NT2/D1 (cell line): ENCODE measurements at regions not wholly inside any gene's neighbourhood (a gene's known extent, or its start where the extent isn't known, plus 50 kb on each side); places are given as distances from the start of the nearest gene placed in this dataset.

Source experiments
- DNase-seq: peaks from one replicate; pipeline ENCODE4 v3.0.0-alpha.2; 2011; ENCODE audit warnings: low read depth, low spot score
- H3K27me3 ChIP-seq: 2 replicates; pipeline ENCODE4 v1.6.0; 2011; ENCODE audit warnings: mild to moderate bottlenecking; ENCODE audit not compliant: insufficient read length, insufficient read depth
- H3K36me3 ChIP-seq: 2 replicates; pipeline ENCODE4 v1.6.1; 2011; ENCODE audit warnings: mild to moderate bottlenecking, low read length, mixed read lengths; ENCODE audit not compliant: insufficient read depth, insufficient read length
- H3K4me1 ChIP-seq: 2 replicates; pipeline ENCODE4 v1.5.1; 2011; ENCODE audit not compliant: insufficient read depth, insufficient read length
- H3K4me3 ChIP-seq: 2 replicates; pipeline ENCODE4 v1.5.1; 2011; ENCODE audit warnings: low read depth; ENCODE audit not compliant: insufficient read length
- H3K9ac ChIP-seq: 2 replicates; pipeline ENCODE4 v1.6.0; 2011; ENCODE audit warnings: low read depth; ENCODE audit not compliant: insufficient read length
- H3K9me3 ChIP-seq: 2 replicates; pipeline ENCODE4 v1.5.1; 2011; ENCODE audit warnings: mild to moderate bottlenecking, low read length; ENCODE audit not compliant: insufficient read depth
- SUZ12 ChIP-seq: IDR thresholded peaks from 2 replicates; pipeline ENCODE4 v1.6.1; 2011; ENCODE audit not compliant: insufficient read length, insufficient read depth; ENCODE audit errors: extremely low read depth
- YY1 ChIP-seq: IDR thresholded peaks from 2 replicates; pipeline ENCODE4 v1.6.1; 2011; ENCODE audit not compliant: insufficient read length, insufficient read depth
- ZNF274 ChIP-seq: IDR thresholded peaks from 2 replicates; pipeline ENCODE4 v1.6.1; 2011; ENCODE audit warnings: mild to moderate bottlenecking, low read depth, low read length

GRCh38 chr7:16347066-16347826 is 74.1 kb downstream of the CRPPA start:
- H3K4me3 ChIP-seq: no peak overlapping the region
- H3K36me3 ChIP-seq: no peaks in the 10 kb centered on the region
- DNase-seq: no peak
- TF ChIP-seq SUZ12: no peak
- TF ChIP-seq YY1: no peak
- no peak for TF ChIP-seq ZNF274
- H3K4me1 ChIP-seq: no peaks in the 10 kb centered on the region
- H3K9ac ChIP-seq: no peak overlapping the region
- peaks cover 14% of the 10 kb centered on the region for H3K9me3 ChIP-seq
- H3K27me3 ChIP-seq: no peaks in the 10 kb centered on the region

- Histone ChIP-seq H3K9ac (no peak overlapping the region), H3K9me3 (peaks cover 14% of the 10 kb centered on the region), H3K4me3 (no peak overlapping the region), H3K27me3 (no peaks in the 10 kb centered on the region), H3K4me1 (no peaks in the 10 kb centered on the region), H3K36me3 (no peaks in the 10 kb centered on the region)
- TF ChIP-seq ZNF274 (no peak), SUZ12 (no peak), YY1 (no peak)
- DNase-seq: no peak
Observed at GRCh38 chr7:16345979-16346958, 75.1 kb downstream of the CRPPA start.

GRCh38 chr7:16344927-16345326 is 76.4 kb downstream of the CRPPA start:
- Histone ChIP-seq H3K9ac (no peak overlapping the region), H3K4me3 (no peak overlapping the region), H3K9me3 (peaks cover 8% of the 10 kb centered on the region), H3K27me3 (no peaks in the 10 kb centered on the region), H3K4me1 (no peaks in the 10 kb centered on the region), H3K36me3 (no peaks in the 10 kb centered on the region)
- no peak for DNase-seq
- TF ChIP-seq YY1 (no peak), ZNF274 (no peak), SUZ12 (no peak)

GRCh38 chr7:16343612-16344011 is 77.7 kb downstream of the CRPPA start:
- Histone ChIP-seq H3K27me3 (no peaks in the 10 kb centered on the region), H3K36me3 (no peaks in the 10 kb centered on the region), H3K4me1 (no peaks in the 10 kb centered on the region), H3K4me3 (no peak overlapping the region), H3K9me3 (peaks cover 6% of the 10 kb centered on the region; the same call in 1 of the 2 replicates), H3K9ac (no peak overlapping the region)
- no peak for DNase-seq
- TF ChIP-seq YY1 (no peak), SUZ12 (no peak), ZNF274 (no peak)

GRCh38 chr7:16338065-16338464 is 83.3 kb downstream of the CRPPA start:
- Histone ChIP-seq H3K4me3 (no peak overlapping the region), H3K27me3 (no peaks in the 10 kb centered on the region), H3K4me1 (no peaks in the 10 kb centered on the region), H3K36me3 (no peaks in the 10 kb centered on the region), H3K9me3 (no peaks in the 10 kb centered on the region; the same call in 1 of the 2 replicates), H3K9ac (no peak overlapping the region)
- no peak for DNase-seq
- TF ChIP-seq YY1 (no peak), ZNF274 (no peak), SUZ12 (no peak)

- H3K27me3 ChIP-seq: no peaks in the 10 kb centered on the region
- H3K36me3 ChIP-seq: no peaks in the 10 kb centered on the region
- no peak overlapping the region for H3K4me3 ChIP-seq
- H3K9ac ChIP-seq: no peak overlapping the region
- no peak for DNase-seq
- no peaks in the 10 kb centered on the region for H3K9me3 ChIP-seq
- no peak for TF ChIP-seq YY1
- no peak for TF ChIP-seq ZNF274
- no peak for TF ChIP-seq SUZ12
- no peaks in the 10 kb centered on the region for H3K4me1 ChIP-seq
Observed at GRCh38 chr7:16326106-16326505, 95.2 kb downstream of the CRPPA start.

- Histone ChIP-seq H3K4me3 (no peak overlapping the region), H3K9ac (no peak overlapping the region), H3K27me3 (no peaks in the 10 kb centered on the region), H3K36me3 (no peaks in the 10 kb centered on the region), H3K4me1 (no peaks in the 10 kb centered on the region), H3K9me3 (no peaks in the 10 kb centered on the region)
- no peak for DNase-seq
- TF ChIP-seq YY1: no peak
- TF ChIP-seq ZNF274: no peak
- no peak for TF ChIP-seq SUZ12
Observed at GRCh38 chr7:16323313-16323712, 98.0 kb downstream of the CRPPA start.
